Heart right ventricle (tissue), 16 donors: ENCODE measurements at regions not wholly inside any gene's neighbourhood (a gene's known extent, or its start where the extent isn't known, plus 50 kb on each side); places are given as distances from the start of the nearest gene placed in this dataset.
A peak's percentile ranks its signal among the peaks of the same experiment; 100 is the strongest.

Experiments
- ATAC-seq, 8 donors: fragments of 200-7000 bp; cut with Tn5 transposase; one replicate each; pipeline ENCODE4 v1.9.1; 2020; ENCODE audit warnings: mild to moderate bottlenecking in 8 of 8, moderate library complexity in 8 of 8, moderate number of reproducible peaks in 1 of 8
- DNase-seq, 2 donors: peaks; one replicate each; pipeline ENCODE4 v3.0.0-alpha.2; 2020
- H3K27ac ChIP-seq, 10 donors: fragments of 200-600 bp; sonication (generic) in 2 of 10; one replicate each; pipeline versions ENCODE4 v1.5.0 to v1.8.0; 2020 to 2022; ENCODE audit warnings: mild to moderate bottlenecking in 3 of 10
- H3K27me3 ChIP-seq, 7 donors: fragments of 200-600 bp; one replicate each; pipeline ENCODE4 v1.8.0; 2021 to 2022; ENCODE audit warnings: mild to moderate bottlenecking in 2 of 7
- H3K36me3 ChIP-seq, 9 donors: fragments of 200-600 bp; sonication (generic) in 1 of 9; one replicate each; pipeline versions ENCODE4 v1.5.0 to v1.8.0; 2020 to 2022; ENCODE audit warnings: mild to moderate bottlenecking in 2 of 9
- H3K4me1 ChIP-seq, 9 donors: fragments of 200-600 bp; sonication (generic) in 1 of 9; one replicate each; pipeline versions ENCODE4 v1.5.0 to v1.8.0; 2020 to 2022; ENCODE audit warnings: mild to moderate bottlenecking in 4 of 9
- H3K4me3 ChIP-seq, 10 donors: fragments of 200-600 bp; sonication (generic) in 2 of 10; one replicate each; pipeline versions ENCODE4 v1.5.0 to v1.8.0; 2020 to 2022; ENCODE audit warnings: mild to moderate bottlenecking in 7 of 10, moderate library complexity in 2 of 10
- H3K9me3 ChIP-seq, 11 donors: fragments of 200-600 bp in 10 of 11; sonication (generic) in 2 of 11; one replicate each; pipeline versions ENCODE4 v1.5.0 to v1.8.0; 2013 to 2022; ENCODE audit warnings: mild to moderate bottlenecking in 2 of 11, control low read depth in 1 of 11, moderate library complexity in 1 of 11
- WGBS, 2 donors: extraction: QIAGEN DNeasy Blood & Tissue Kit; methylation state at CpG; one replicate each; pipeline ENCODE4 v1.1.7; 2013; ENCODE audit warnings: inconsistent platforms in 1 of 2; 5-methylcytosine and 5-hydroxymethylcytosine counted together
- intact Hi-C, 10 donors: fragments of 100-400 bp; cut with DNase I; formaldehyde crosslinking; loops; one replicate each; pipeline versions ENCODE4 v1.11.1 to v1.14.2; 2022
- TF ChIP-seq, protein P1 (sequence below), 9 donors: fragments of 200-600 bp; sonication (generic) in 2 of 9; IDR thresholded peaks; one replicate each; pipeline versions ENCODE4 v1.5.0 to v1.8.0; 2021 to 2022; ENCODE audit warnings: antibody characterized with exemption in 9 of 9, mild to moderate bottlenecking in 5 of 9, moderate library complexity in 1 of 9
- donor health status: Arrhythmogenic right ventricular cardiomyopathy.
- donor health status: ischemic (EF 13 %, LVEDD 7.1; RV severe dilation, severe dysfunction).
- donor health status: healthy with polysubstance abuse.
- donor health status: DM: no; HTN: yes; CAD: no.
- donor health status: DM: no; HTN: no; CAD: no.
- donor health status: ischemic (EF 25% LVEDD 6.9; RV normal size, moderate dysfunction).
- donor health status: ischemic (EF 25% LVEDD 5.7; RV mildly dilated, moderate dysfunction).
- donor health status: healthy.
- donor health status: DM: yes; HTN: yes; CAD: no.
- donor health status: Ischemic cardiomyopathy.
- donor health status: ischemic (EF 35%, LVEDD 5.7; RV mildly dilated, moderate dysfunction).
- donor health status: nonischemic (EF 11% LVEDD 7.7; RV severe dilation, severe dysfunction).
- donor health status: DM: yes; HTN: yes; CAD: no.
- donor health status: PGD.
- donor health status: ischemic (EF 29% LVEDD 5.4; RV normal size, mild dysfunction).
- donor health status: nonischemic (EF 23%, LVEDD 6.1; RV moderate dilation, normal function).

DNA sequence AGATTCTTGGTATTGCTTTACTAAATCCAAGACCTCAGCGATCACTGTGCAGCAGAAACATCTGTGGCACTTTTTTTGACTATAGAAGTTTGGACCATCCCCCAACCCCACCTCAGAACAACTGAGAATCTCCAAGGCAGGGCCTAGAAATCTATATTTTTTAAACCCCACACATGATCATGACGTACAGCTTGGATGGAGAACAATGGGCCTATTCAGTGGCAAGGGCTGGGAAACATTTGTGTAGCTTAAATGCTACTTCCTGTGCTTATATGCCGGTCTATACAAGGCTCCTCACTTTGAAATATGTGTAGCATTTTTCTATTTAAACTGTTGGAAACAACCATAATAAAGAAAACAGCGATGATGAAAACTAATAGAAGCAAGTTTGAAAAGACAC lies 55.1 kb upstream of the SPRED1 start:
- no peaks in the 10 kb centered on the region for H3K9me3 ChIP-seq
- no peaks in the 10 kb centered on the region for H3K27me3 ChIP-seq
- WGBS, 2 donors = 83 to 84% methylated on average over 4 of the region's 4 CpGs
- H3K27ac ChIP-seq = no peak overlapping the region
- no peaks in the 10 kb centered on the region for H3K36me3 ChIP-seq
- intact Hi-C loops = no loop called here
- DNase-seq (no peak), ATAC-seq (no peak)
- peaks cover 0 to 16% (median 8%) of the 10 kb centered on the region in 9 donors for H3K4me1 ChIP-seq
- TF ChIP-seq, protein P1, sequence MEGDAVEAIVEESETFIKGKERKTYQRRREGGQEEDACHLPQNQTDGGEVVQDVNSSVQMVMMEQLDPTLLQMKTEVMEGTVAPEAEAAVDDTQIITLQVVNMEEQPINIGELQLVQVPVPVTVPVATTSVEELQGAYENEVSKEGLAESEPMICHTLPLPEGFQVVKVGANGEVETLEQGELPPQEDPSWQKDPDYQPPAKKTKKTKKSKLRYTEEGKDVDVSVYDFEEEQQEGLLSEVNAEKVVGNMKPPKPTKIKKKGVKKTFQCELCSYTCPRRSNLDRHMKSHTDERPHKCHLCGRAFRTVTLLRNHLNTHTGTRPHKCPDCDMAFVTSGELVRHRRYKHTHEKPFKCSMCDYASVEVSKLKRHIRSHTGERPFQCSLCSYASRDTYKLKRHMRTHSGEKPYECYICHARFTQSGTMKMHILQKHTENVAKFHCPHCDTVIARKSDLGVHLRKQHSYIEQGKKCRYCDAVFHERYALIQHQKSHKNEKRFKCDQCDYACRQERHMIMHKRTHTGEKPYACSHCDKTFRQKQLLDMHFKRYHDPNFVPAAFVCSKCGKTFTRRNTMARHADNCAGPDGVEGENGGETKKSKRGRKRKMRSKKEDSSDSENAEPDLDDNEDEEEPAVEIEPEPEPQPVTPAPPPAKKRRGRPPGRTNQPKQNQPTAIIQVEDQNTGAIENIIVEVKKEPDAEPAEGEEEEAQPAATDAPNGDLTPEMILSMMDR (IDR thresholded peaks at IDR 0.05) = no peak
- no peak overlapping the region for H3K4me3 ChIP-seq

DNA sequence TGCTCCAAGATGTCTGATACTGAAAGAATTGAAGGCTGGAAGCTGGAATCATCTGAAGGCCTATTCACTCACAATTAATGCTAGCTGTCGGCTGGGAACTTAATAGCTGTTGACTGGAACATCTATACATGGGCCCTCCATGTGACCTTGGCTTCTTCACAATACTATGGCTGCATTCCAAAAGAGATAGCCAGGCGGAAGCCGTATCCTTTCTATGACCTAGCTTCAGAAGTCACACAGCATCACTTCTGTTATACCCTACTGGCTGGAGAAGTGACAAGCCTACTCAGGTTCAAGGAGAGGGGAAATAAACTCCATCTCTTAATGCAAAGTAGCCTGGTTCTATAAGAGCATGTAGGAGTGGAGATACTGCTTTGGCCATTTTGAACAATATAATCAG lies 50.9 kb upstream of the SPRED1 start:
- intact Hi-C loops = loop anchor here in 1 of 10 donors (5.0 kb wide), 1 partner anchor 51 kb away; the partner anchor contains the start of gene SPRED1
- TF ChIP-seq, protein P1 (IDR thresholded peaks at IDR 0.05) = no peak
- no peaks in the 10 kb centered on the region for H3K9me3 ChIP-seq
- peaks cover 0 to 33% (median 19%) of the 10 kb centered on the region in 9 donors for H3K4me1 ChIP-seq
- H3K27ac ChIP-seq = peak overlapping the region in 1 of 10 donors; percentile 40
- DNase-seq (no peak), ATAC-seq (peak; percentile 46 to 85 (median 73))
- 2 to 10% methylated on average over 3 of the region's 3 CpGs for WGBS, 2 donors
- no peaks in the 10 kb centered on the region for H3K36me3 ChIP-seq
- no peak overlapping the region for H3K4me3 ChIP-seq
- H3K27me3 ChIP-seq = no peaks in the 10 kb centered on the region

DNA sequence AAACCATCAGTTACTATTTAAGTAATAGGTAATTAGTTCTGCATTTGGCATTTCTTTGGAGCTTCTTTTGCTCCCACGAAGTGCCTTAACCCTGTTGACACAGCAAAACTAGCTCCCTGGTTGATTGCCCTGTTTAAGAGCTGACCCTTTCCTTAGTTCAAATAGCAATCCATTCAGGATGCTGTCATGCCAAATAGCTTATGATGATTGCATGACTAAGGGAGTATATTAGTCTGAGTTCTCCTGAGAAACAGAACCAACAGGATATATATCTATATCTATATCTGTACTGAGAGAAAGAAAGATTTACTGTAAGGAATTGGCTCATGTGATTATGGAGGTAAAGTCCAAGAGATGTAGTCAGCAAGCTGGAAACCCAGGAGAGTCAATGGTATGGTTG lies 50.3 kb upstream of the SPRED1 start:
- peaks cover 0 to 39% (median 25%) of the 10 kb centered on the region in 9 donors for H3K4me1 ChIP-seq
- H3K36me3 ChIP-seq = no peaks in the 10 kb centered on the region
- H3K4me3 ChIP-seq = no peak overlapping the region
- H3K27me3 ChIP-seq = no peaks in the 10 kb centered on the region
- ATAC-seq = no peak
- TF ChIP-seq, protein P1 (IDR thresholded peaks at IDR 0.05) = no peak
- no peak for DNase-seq
- no peaks in the 10 kb centered on the region for H3K9me3 ChIP-seq
- intact Hi-C loops = loop anchor here in 1 of 10 donors (5.0 kb wide), 1 partner anchor 50 kb away; the partner anchor contains the start of gene SPRED1
- H3K27ac ChIP-seq = no peak overlapping the region
- 64 to 76% methylated on average over 1 of the region's 1 CpG for WGBS, 2 donors
